ENCODE measurements at regions not wholly inside any gene's neighbourhood (a gene's known extent, or its start where the extent isn't known, plus 50 kb on each side); places are given as distances from the start of the nearest gene placed in this dataset.

GRCh38 chr18:73869182-73869581, 278.5 kb downstream of the FBXO15 start:
- TF ChIP-seq, protein P1, sequence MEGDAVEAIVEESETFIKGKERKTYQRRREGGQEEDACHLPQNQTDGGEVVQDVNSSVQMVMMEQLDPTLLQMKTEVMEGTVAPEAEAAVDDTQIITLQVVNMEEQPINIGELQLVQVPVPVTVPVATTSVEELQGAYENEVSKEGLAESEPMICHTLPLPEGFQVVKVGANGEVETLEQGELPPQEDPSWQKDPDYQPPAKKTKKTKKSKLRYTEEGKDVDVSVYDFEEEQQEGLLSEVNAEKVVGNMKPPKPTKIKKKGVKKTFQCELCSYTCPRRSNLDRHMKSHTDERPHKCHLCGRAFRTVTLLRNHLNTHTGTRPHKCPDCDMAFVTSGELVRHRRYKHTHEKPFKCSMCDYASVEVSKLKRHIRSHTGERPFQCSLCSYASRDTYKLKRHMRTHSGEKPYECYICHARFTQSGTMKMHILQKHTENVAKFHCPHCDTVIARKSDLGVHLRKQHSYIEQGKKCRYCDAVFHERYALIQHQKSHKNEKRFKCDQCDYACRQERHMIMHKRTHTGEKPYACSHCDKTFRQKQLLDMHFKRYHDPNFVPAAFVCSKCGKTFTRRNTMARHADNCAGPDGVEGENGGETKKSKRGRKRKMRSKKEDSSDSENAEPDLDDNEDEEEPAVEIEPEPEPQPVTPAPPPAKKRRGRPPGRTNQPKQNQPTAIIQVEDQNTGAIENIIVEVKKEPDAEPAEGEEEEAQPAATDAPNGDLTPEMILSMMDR (conservative IDR thresholded peaks at IDR 0.05; ENCODE audit: low read depth in 2 of 2): no peak
- TF ChIP-seq POLR2AphosphoS5 (IDR thresholded peaks at IDR 0.05; ENCODE audit: low read depth): no peak

Data from GM23338 (cell line).